Hepatic stellate cell (primary cell): ENCODE measurements at regions not wholly inside any gene's neighbourhood (a gene's known extent, or its start where the extent isn't known, plus 50 kb on each side); places are given as distances from the start of the nearest gene placed in this dataset.

Experiments used
- DNase-seq: peaks from one replicate; pipeline ENCODE4 v3.0.0; 2011; ENCODE audit warnings: low spot score

DNA sequence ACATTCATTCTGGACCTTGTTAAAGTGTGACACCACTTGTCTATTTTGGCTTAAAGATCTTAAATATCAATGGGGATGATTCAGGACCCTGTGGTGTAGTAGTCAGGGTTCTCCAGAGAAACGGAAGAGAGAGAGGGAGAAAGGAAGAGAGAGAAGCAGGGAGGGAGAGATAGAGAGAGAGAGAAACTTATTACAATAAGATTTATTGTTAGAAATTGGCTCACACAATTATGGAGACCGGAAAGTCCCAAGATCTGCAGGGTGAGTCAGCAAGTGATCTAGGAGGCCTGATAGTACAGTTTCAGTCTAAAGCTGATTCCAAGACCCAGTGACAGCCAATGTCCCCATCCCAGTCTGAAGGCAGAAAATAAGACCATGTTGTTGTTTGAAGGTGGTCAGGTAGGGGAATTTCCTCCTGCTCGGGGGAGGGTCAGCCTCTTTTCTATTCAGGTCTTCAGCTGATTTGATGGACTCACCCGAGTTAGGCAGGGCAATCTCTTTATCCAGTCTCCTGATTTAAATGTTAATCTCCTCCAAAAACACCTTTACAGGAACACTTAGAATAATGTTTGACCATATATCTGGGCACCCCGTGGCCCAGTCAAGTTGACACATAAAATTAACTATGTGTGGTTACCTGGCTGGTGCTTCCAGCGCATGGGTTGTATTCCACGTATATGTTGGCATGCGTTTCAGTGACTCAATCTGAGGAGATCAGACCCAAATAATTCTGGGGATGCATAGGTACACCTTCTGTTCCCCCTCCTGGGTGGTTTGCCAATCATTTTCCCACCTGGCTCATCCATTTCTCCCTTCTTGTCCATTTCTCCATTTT is 1350.5 kb downstream of the TBC1D22A start:
- DNase-seq = no peak

GRCh38 chr22:48106715-48107259 is 1344.3 kb downstream of the TBC1D22A start:
- no peak for DNase-seq

DNA sequence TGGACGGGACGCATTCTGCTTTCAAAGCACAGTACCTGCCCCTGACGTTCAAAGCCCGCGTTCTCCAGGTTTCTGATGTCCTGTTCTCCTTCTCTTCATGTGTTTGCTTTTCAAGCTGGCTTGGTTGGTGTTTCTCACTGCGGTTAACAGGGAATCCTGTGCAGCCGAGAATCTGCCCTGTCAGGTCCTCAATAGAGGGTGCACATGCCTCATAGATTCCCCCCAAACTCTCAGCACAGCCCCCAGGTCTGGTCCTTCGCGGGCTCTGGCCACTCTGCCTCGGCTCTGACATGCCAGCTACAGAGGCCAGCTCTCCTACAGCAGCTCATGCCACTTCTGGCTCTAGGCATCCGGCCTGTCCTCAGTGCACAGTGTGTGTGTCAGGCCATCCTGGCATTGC is 1343.8 kb downstream of the TBC1D22A start:
- no peak for DNase-seq

- DNase-seq = no peak
Observed at GRCh38 chr22:48105259-48105658, 1342.8 kb downstream of the TBC1D22A start.

DNA sequence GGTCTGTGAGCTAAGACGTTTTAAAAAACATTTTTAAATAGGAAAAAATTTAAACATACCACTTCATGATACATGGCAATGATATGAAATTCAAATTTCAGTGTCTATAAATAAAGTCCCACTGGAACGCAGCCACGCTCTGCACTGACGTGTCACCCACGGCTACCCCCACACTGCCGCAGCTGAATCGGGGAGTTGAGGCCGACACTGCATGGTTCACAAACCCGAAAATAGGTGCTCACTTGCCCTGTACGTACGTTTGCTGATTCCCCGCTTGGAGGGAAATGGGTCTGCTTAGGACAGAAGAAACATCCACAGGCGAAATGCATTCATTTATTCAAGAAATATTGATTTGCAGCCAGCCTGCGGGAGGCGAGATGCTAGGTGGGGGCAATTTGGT is 1342.3 kb downstream of the TBC1D22A start:
- DNase-seq = no peak

DNA sequence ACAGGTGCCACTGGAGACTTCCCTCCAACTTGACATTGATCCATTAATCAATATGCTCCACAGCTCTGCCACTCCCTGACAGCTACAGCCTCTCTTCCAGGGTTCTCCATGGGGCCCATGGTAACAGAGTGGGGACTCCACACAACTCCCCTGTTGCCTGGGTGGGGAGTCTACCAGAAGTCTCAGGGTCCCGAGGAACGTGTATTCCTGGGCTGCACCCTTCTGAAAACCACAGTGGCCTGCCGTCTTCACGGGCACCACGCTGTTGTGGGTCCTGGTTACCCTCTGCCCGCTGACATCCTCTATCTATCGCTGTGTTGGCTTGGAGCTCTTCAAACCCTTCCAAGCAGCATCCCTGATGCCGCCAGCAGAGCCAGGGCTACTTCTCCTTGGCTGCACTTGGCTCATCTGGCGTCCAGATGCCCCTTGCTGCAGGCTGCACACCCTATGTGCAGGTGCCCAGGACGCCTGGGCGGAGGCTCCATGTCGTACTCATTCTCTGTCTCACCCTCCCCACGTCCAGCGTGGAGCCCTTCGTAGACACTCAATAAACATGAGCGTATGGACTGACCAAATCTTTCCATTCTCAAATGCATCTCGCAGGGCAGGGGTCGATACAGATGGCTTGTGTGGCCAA is 1341.8 kb downstream of the TBC1D22A start:
- DNase-seq = no peak

GRCh38 chr22:48103126-48103875 is 1340.9 kb downstream of the TBC1D22A start:
- DNase-seq = no peak

DNA sequence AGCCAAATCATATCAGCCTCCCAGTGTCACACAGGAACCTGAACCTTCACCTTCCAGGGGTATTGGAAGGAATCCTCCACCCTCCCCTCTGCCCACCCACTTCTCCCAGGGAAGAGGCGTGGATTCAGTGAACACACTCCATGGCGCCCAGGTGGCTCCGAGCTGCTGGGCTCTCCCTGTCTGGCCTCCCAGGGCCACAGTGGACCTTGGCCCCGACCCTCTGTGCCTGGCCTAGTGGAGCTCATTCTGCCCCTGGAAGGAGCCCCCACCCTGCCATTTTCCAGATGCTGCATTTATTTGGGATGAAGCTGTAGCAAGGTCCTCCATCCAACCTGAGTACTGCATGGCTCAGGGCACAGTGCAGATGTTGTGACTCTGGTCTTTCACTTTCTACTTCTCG is 1340.1 kb downstream of the TBC1D22A start:
- no peak for DNase-seq

DNA sequence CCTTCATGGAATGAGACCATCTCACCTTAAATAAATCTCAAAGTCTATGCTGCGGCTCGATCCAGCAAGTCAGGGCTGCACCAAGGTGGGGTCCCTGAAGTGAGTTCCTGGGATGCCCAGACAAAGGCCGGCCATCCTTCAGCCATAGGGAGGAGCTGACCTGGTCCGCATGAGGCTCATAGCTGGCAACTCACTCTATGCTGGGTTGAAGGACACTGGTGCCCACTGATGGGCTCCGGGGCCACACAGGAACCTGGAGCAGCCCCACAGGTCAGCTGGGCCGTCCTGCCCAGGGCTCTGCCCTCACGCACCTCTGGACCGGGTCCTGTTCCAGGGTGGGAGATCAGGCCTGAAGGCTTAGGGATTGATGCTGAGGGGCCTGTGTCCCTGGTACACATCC is 1339.3 kb downstream of the TBC1D22A start:
- no peak for DNase-seq

DNA sequence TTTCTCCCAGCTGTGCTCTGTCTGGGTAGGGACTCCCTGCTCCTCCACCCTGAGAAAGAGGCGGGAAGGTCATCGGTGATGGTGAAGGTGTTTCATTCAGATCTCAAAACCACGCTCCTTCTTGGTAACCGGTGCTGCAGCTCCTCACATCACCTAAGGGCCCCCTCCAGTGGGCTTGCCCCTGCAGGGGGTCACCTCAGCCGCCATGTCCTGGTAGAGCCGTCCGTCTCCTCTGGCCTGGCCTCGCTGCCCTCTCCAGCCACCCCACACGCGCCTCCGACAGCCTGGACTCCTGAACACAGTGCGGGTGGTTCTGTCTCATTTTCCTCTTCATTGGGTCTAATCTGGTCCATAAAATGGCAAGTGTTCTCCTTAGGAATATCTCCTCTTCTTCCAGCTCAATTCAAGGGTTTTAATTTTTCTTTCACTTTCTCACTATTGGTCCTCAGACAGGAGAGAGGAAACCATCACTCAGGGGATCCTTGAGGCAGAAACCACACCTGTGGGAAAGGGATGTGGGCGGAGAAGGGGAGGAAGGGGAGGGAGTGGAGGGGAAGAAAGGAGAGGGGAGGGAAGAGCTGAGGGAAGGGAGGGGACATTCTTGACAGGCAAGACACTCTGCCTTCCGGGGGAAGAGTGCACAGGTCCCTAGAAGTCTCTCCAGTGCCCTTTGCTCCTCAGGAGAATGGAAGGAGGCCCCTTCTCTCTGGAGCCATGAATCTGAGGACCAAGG is 1338.4 kb downstream of the TBC1D22A start:
- no peak for DNase-seq

DNA sequence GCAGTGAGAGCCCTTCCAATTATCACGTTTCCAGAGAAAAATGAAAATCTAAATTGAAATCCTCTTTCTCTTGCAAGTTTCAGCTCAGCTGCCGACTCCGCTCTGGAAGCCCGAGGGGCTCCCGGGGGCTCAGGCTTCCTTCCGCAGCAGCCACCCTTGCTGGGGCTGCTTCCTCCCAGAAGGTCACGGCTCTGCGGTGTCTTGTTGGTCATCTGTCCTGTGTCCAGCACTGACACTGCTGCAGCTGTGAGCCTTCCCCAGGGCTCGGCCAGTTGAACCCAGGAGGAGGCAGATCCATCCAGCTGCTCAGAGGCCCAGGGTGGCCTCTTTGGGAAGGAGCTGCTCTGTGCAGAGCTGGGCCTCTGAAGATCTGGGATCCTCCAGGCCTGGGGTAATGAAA is 1337.2 kb downstream of the TBC1D22A start:
- no peak for DNase-seq

DNA sequence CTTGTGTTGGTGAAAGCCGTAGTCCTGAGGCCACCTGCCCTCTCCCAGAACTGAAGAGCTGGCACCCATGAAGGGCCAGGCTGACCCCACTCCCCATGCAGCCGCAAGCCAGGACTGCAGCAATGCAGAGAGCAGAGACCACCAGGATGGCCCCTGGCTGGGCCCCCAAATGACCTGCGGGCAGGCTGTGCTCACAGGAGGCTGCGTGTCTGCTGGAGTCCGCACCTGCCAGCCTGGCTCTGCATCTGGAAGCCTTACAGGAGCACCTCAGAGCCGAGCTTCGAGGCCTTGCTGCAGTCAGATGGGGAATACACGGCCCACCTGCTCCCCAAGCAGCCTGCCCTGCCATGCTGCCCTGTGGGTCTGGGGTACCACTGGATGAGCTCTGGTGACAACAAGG is 1336.8 kb downstream of the TBC1D22A start:
- DNase-seq = no peak

DNA sequence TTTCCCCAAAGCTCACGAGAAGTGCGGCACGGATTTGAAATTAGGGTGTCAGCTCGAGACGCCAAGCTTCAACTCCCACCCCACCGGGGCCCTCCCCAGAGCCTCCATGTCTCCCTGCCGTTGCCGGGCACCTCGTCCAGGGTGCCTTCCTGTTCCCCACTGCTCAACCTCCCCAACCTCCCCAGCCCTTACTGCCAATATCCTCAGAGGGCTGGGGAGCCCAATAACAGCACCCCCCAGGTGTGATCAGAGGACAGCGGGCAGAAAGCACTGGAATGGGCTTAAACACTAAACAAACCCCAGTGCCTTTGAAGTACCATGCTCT is 1336.4 kb downstream of the TBC1D22A start:
- no peak for DNase-seq

DNA sequence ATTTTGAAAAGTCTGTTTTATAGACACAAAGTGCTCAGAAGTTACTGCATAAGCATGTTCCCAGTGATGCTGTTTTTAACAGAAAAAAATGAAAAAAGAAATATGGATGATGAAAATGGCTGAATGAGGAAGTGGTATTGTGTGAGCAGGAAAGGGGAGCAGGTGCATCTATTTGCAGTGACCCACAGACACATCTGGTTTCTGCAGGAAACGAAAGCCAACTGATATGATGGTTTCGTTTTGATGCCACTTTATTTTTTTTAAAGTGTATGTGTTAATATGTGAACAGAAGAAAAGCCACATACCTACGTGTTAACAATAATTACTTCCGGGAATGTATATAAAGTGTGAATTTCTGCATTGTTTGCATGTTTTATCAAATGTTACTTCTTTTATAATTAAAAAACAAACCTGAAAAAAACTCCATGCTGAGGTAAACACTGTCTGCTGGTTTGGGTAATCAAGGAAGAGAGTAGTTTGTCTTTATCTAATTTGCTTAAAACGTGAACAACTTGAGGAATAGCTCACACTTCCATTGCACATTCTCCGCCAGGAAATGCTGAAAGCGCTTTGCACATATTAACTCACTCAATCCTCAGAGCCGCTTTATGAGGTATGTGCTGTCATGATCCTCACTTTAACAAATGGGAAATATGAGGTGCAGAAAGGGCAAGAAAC is 1335.9 kb downstream of the TBC1D22A start:
- DNase-seq = no peak

GRCh38 chr22:48097723-48098122 is 1335.3 kb downstream of the TBC1D22A start:
- no peak for DNase-seq

GRCh38 chr22:48096851-48097665 is 1334.6 kb downstream of the TBC1D22A start:
- no peak for DNase-seq

GRCh38 chr22:48096411-48096810 is 1334.0 kb downstream of the TBC1D22A start:
- DNase-seq = no peak

- no peak for DNase-seq
Observed at GRCh38 chr22:48093981-48094380, 1331.5 kb downstream of the TBC1D22A start.

DNA sequence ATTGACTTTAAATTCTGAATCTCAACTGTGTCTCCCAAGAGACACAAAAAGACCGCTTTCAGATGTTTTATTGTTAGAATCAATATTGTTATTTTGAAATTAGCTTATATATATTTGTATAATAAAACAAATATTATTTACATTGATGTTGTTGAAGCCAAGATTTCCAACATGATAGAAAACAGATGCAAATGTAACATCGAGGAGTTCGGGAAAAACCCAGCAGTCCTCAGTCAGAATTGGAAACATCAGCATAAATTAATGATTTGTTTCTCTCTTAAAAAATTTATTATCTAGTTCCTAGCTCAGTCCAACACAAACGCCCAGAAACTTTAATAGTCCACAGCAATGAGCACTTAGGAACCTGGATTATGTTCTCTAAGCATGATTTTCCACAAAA is 1330.4 kb downstream of the TBC1D22A start:
- DNase-seq = no peak

- DNase-seq = no peak
Observed at GRCh38 chr22:48091656-48092223, 1329.3 kb downstream of the TBC1D22A start.
